ENCODE measurements at regions not wholly inside any gene's neighbourhood (a gene's known extent, or its start where the extent isn't known, plus 50 kb on each side); places are given as distances from the start of the nearest gene placed in this dataset.

GRCh38 chr1:59156526-59157199 lies 140.2 kb upstream of the FGGY start:
- DNase-seq = peak; percentile 59

- DNase-seq = no peak
Observed at GRCh38 chr1:59158321-59158720, 138.6 kb upstream of the FGGY start.

- no peak for DNase-seq
Observed at GRCh38 chr1:59159557-59160203, 137.2 kb upstream of the FGGY start.

GRCh38 chr1:59161136-59161535 lies 135.8 kb upstream of the FGGY start:
- no peak for DNase-seq

- DNase-seq = no peak
Observed at GRCh38 chr1:59162665-59163064, 134.2 kb upstream of the FGGY start.

- DNase-seq = no peak
Observed at GRCh38 chr1:59163268-59164092, 133.4 kb upstream of the FGGY start.

GRCh38 chr1:59164371-59164770 lies 132.5 kb upstream of the FGGY start:
- DNase-seq = no peak

GRCh38 chr1:59165353-59165752 lies 131.5 kb upstream of the FGGY start:
- no peak for DNase-seq

GRCh38 chr1:59169703-59170102 lies 127.2 kb upstream of the FGGY start:
- DNase-seq = no peak

- no peak for DNase-seq
Observed at GRCh38 chr1:59170659-59171058, 126.2 kb upstream of the FGGY start.

- no peak for DNase-seq
Observed at GRCh38 chr1:59171788-59172187, 125.1 kb upstream of the FGGY start.

GRCh38 chr1:59172693-59173092 lies 124.2 kb upstream of the FGGY start:
- DNase-seq = no peak

- no peak for DNase-seq
Observed at GRCh38 chr1:59173721-59174120, 123.2 kb upstream of the FGGY start.

- DNase-seq = no peak
Observed at GRCh38 chr1:59176471-59176870, 120.4 kb upstream of the FGGY start.

GRCh38 chr1:59177756-59178155 lies 119.1 kb upstream of the FGGY start:
- no peak for DNase-seq

GRCh38 chr1:59178339-59179187 lies 118.3 kb upstream of the FGGY start:
- DNase-seq = no peak

GRCh38 chr1:59179673-59180072 lies 117.2 kb upstream of the FGGY start:
- DNase-seq = no peak

GRCh38 chr1:59180735-59181134 lies 116.2 kb upstream of the FGGY start:
- no peak for DNase-seq

GRCh38 chr1:59183749-59184317 lies 113.1 kb upstream of the FGGY start:
- no peak for DNase-seq

- DNase-seq = no peak
Observed at GRCh38 chr1:59184365-59184905, 112.5 kb upstream of the FGGY start.

- no peak for DNase-seq
Observed at GRCh38 chr1:59185163-59185860, 111.6 kb upstream of the FGGY start.

GRCh38 chr1:59186656-59187055 lies 110.2 kb upstream of the FGGY start:
- no peak for DNase-seq
